Caco-2 (cell line): ENCODE measurements at regions not wholly inside any gene's neighbourhood (a gene's known extent, or its start where the extent isn't known, plus 50 kb on each side); places are given as distances from the start of the nearest gene placed in this dataset.

Experiments used
- BruUV-seq: library from RNA; stranded (reverse); fragments of 400-500 nt; replicated peaks from 2 replicates; lab custom pipeline; 2021; lab: Mats Ljungman, UMichigan
- CTCF ChIA-PET: fragments of 300-600 bp; sonication (Branson Sonifier 250); formaldehyde crosslinking; loops from one replicate; lab custom pipeline; 2022; ENCODE audit warnings: antibody characterized with exemption; lab: Charles Lee
- POLR2A ChIA-PET: fragments of 300-600 bp; sonication (Branson Sonifier 250); formaldehyde crosslinking; loops from one replicate; lab custom pipeline; 2022; ENCODE audit warnings: antibody characterized with exemption; lab: Charles Lee
- DNase-seq, 2 experiments: peaks; one replicate each; pipeline versions ENCODE4 v3.0.0 to v3.0.0-alpha.2; 2020 to 2022
- H3K27me3 ChIP-seq: replicated peaks from 2 replicates; pipeline ENCODE4 v1.6.0; 2011; ENCODE audit warnings: low read length; ENCODE audit not compliant: control insufficient read depth, insufficient read depth
- H3K36me3 ChIP-seq: 2 replicates; pipeline ENCODE4 v1.5.1; 2011; ENCODE audit warnings: low read length; ENCODE audit not compliant: control insufficient read depth, insufficient read depth
- H3K4me1 ChIP-seq: fragments of 250-450 bp; sonication (Bioruptor Pico); 2 replicates; pipeline ENCODE4 v1.5.1; 2020; ENCODE audit warnings: mild to moderate bottlenecking
- H3K4me3 ChIP-seq: 2 replicates; pipeline ENCODE4 v1.5.1; 2011; ENCODE audit warnings: low read depth, mild to moderate bottlenecking, control low read depth, low read length
- H3K9me3 ChIP-seq: fragments of 250-450 bp; sonication (Bioruptor Pico); 2 replicates; pipeline ENCODE4 v1.5.1; 2020; ENCODE audit warnings: mild to moderate bottlenecking, moderate library complexity
- H3K27ac Mint-ChIP-seq: one replicate; pipeline ENCODE4 v1.8.0; 2022; ENCODE audit warnings: mixed read lengths; ENCODE audit not compliant: unreplicated experiment
- H3K27me3 Mint-ChIP-seq: one replicate; pipeline ENCODE4 v1.8.0; 2022; ENCODE audit warnings: mixed read lengths; ENCODE audit not compliant: insufficient read depth, unreplicated experiment
- H3K36me3 Mint-ChIP-seq: one replicate; pipeline ENCODE4 v1.8.0; 2022; ENCODE audit warnings: mild to moderate bottlenecking, mixed read lengths; ENCODE audit not compliant: insufficient read depth, unreplicated experiment
- H3K4me1 Mint-ChIP-seq: one replicate; pipeline ENCODE4 v1.8.0; 2022; ENCODE audit warnings: low read depth, mixed read lengths; ENCODE audit not compliant: unreplicated experiment
- H3K4me3 Mint-ChIP-seq: one replicate; pipeline ENCODE4 v1.8.0; 2022; ENCODE audit warnings: mild to moderate bottlenecking, moderate library complexity, mixed read lengths; ENCODE audit not compliant: unreplicated experiment
- H3K9me3 Mint-ChIP-seq: one replicate; pipeline ENCODE4 v1.8.0; 2022; ENCODE audit warnings: mixed read lengths; ENCODE audit not compliant: unreplicated experiment
- CTCF ChIP-seq, 2 experiments: fragments of 200-600 bp in 1 of 2; IDR thresholded peaks; 1 replicate in 1 of 2; 2 replicates in 1 of 2; pipeline versions ENCODE4 v1.5.1 to v1.8.0; 2011 to 2022; ENCODE audit warnings: antibody characterized with exemption in 1 of 2, control low read depth in 1 of 2, inconsistent platforms in 1 of 2, low read depth in 1 of 2, low read length in 1 of 2, mild to moderate bottlenecking in 1 of 2, moderate library complexity in 1 of 2; ENCODE audit not compliant: insufficient read depth in 1 of 2, severe bottlenecking in 1 of 2, unreplicated experiment in 1 of 2
- intact Hi-C: fragments of 100-400 bp; cut with micrococcal nuclease; formaldehyde crosslinking; loops from one replicate; pipeline ENCODE4 v1.10.0; 2022; ENCODE audit not compliant: unreplicated experiment

GRCh38 chr10:7478727-7479457 is 68.1 kb upstream of the SFMBT2 start:
- intact Hi-C loops = no loop called here
- TF ChIP-seq CTCF (IDR thresholded peaks at IDR 0.05; ENCODE audit: insufficient read depth in 1 of 2, low read depth in 1 of 2, low read length in 1 of 2, severe bottlenecking in 1 of 2, unreplicated experiment in 1 of 2) = no peak
- no peaks in the 10 kb centered on the region for H3K4me1 Mint-ChIP-seq
- Histone ChIP-seq H3K9me3 (no peaks in the 10 kb centered on the region), H3K4me1 (no peaks in the 10 kb centered on the region), H3K36me3 (no peaks in the 10 kb centered on the region), H3K4me3 (no peak overlapping the region), H3K27me3 (peaks cover 1% of the 10 kb centered on the region; the same call in 1 of the 2 replicates)
- H3K9me3 Mint-ChIP-seq = no peaks in the 10 kb centered on the region
- no peak overlapping the region for H3K4me3 Mint-ChIP-seq
- no peak for DNase-seq
- no peaks in the 10 kb centered on the region for H3K36me3 Mint-ChIP-seq
- no TSS peak for BruUV-seq
- ChIA-PET POLR2A (no interaction called here), CTCF (no interaction called here)
- H3K27me3 Mint-ChIP-seq = peaks cover 23% of the 10 kb centered on the region
- H3K27ac Mint-ChIP-seq = no peak overlapping the region

GRCh38 chr10:7477538-7478334 is 66.9 kb upstream of the SFMBT2 start:
- Mint-ChIP-seq H3K4me1 (no peaks in the 10 kb centered on the region), H3K27ac (no peak overlapping the region), H3K27me3 (peaks cover 26% of the 10 kb centered on the region), H3K36me3 (no peaks in the 10 kb centered on the region), H3K4me3 (no peak overlapping the region), H3K9me3 (no peaks in the 10 kb centered on the region)
- no peak overlapping the region for H3K4me3 ChIP-seq
- no TSS peak for BruUV-seq
- H3K4me1 ChIP-seq = no peaks in the 10 kb centered on the region
- ChIA-PET POLR2A (no interaction called here), CTCF (no interaction called here)
- no peak for DNase-seq
- no peaks in the 10 kb centered on the region for H3K9me3 ChIP-seq
- no peak for TF ChIP-seq CTCF (IDR thresholded peaks at IDR 0.05; ENCODE audit: insufficient read depth in 1 of 2, low read depth in 1 of 2, low read length in 1 of 2, severe bottlenecking in 1 of 2, unreplicated experiment in 1 of 2)
- peaks cover 1% of the 10 kb centered on the region; the same call in 1 of the 2 replicates for H3K27me3 ChIP-seq
- H3K36me3 ChIP-seq = no peaks in the 10 kb centered on the region
- intact Hi-C loops = no loop called here

GRCh38 chr10:7475939-7476338 is 65.1 kb upstream of the SFMBT2 start:
- no peak overlapping the region for H3K4me3 ChIP-seq
- no peaks in the 10 kb centered on the region for H3K4me1 Mint-ChIP-seq
- no peaks in the 10 kb centered on the region for H3K9me3 ChIP-seq
- no peak overlapping the region for H3K4me3 Mint-ChIP-seq
- peaks cover 1% of the 10 kb centered on the region; the same call in 1 of the 2 replicates for H3K27me3 ChIP-seq
- no TSS peak for BruUV-seq
- H3K27me3 Mint-ChIP-seq = peaks cover 31% of the 10 kb centered on the region
- H3K36me3 ChIP-seq = no peaks in the 10 kb centered on the region
- ChIA-PET CTCF (interaction anchor here (0.6 kb wide), 1 partner anchor 273 kb away, joined by 3 read pairs; no protein-coding TSS in a partner anchor), POLR2A (no interaction called here)
- TF ChIP-seq CTCF (IDR thresholded peaks at IDR 0.05; ENCODE audit: insufficient read depth in 1 of 2, low read depth in 1 of 2, low read length in 1 of 2, severe bottlenecking in 1 of 2, unreplicated experiment in 1 of 2) = no peak
- H3K27ac Mint-ChIP-seq = no peak overlapping the region
- DNase-seq = no peak
- no peaks in the 10 kb centered on the region for H3K9me3 Mint-ChIP-seq
- intact Hi-C loops = no loop called here
- no peaks in the 10 kb centered on the region for H3K36me3 Mint-ChIP-seq
- no peaks in the 10 kb centered on the region for H3K4me1 ChIP-seq
